Skeletal muscle cell (primary cell): ENCODE measurements at regions not wholly inside any gene's neighbourhood (a gene's known extent, or its start where the extent isn't known, plus 50 kb on each side); places are given as distances from the start of the nearest gene placed in this dataset.

Experiments used
- DNase-seq: peaks from one replicate; pipeline ENCODE4 v3.0.0-alpha.2; 2010; ENCODE audit warnings: low read depth
- H3K4me3 ChIP-seq: 2 replicates; pipeline ENCODE4 v1.5.1; 2011; ENCODE audit warnings: low read depth, mild to moderate bottlenecking, control low read depth, low read length, moderate library complexity

- no peak overlapping the region for H3K4me3 ChIP-seq
- no peak for DNase-seq
These were observed 210.0 kb downstream of the FOXO1 start for GRCh38 chr13:40456397-40456953.

- DNase-seq = no peak
- H3K4me3 ChIP-seq = no peak overlapping the region
These were observed 209.4 kb downstream of the FOXO1 start for GRCh38 chr13:40456979-40457553.

- DNase-seq = no peak
- H3K4me3 ChIP-seq = no peak overlapping the region
These were observed 208.3 kb downstream of the FOXO1 start for GRCh38 chr13:40457929-40458719.

- H3K4me3 ChIP-seq = no peak overlapping the region
- no peak for DNase-seq
These were observed 207.8 kb downstream of the FOXO1 start for GRCh38 chr13:40458720-40458990.

DNA sequence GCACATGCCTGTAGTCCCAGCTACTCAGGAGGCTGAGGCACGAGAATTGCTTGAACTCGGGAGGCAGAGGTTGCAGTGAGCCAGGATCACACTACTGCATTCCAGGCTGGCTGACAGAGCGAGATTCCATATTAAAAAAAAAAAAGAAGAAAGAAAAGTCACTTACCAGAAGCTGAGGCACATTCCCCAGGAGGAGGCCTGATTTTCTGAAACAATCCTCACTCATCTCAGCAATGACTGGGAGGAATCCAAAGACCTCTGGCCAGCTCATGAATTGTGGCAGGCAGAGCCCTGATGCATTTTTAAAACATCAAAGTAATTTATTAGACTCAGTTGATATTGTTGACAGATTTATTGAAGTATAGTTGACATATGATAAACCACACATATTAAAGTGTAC is 206.3 kb downstream of the FOXO1 start:
- no peak for DNase-seq
- H3K4me3 ChIP-seq = no peak overlapping the region

DNA sequence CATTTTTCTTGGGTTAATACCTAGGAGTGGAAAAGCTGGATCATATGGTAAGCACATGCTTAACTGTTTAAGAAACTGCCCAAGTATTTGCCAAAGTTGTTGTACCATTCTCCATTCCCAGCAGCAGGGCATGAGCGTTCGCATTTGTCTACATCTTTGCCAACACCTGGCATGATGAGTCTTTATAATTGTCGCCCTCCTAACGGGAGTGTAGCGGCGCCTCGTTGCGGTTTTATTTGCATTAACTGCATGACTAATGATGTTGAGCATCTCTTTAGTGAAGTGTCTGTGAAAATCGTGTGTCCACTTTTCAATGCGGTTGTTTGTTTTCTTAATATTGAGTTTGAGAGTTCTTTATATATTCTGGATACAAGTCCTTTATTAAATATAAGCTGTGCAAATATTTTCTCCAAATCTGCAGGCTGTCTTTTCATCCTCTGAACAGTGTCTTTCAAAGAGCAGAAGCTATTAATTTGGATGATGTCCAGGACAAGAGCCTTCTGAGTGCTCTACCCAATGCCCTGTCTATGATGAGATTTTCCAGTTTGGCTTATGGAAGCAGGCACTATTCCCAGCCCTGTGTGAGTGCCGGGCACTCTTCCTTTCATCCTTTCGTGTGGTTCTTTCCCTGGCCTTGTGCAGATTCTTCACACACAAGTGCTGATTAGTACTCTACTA is 202.0 kb downstream of the FOXO1 start:
- DNase-seq = no peak
- H3K4me3 ChIP-seq = no peak overlapping the region

GRCh38 chr13:40465015-40465390 is 201.4 kb downstream of the FOXO1 start:
- no peak for DNase-seq
- H3K4me3 ChIP-seq = no peak overlapping the region

DNA sequence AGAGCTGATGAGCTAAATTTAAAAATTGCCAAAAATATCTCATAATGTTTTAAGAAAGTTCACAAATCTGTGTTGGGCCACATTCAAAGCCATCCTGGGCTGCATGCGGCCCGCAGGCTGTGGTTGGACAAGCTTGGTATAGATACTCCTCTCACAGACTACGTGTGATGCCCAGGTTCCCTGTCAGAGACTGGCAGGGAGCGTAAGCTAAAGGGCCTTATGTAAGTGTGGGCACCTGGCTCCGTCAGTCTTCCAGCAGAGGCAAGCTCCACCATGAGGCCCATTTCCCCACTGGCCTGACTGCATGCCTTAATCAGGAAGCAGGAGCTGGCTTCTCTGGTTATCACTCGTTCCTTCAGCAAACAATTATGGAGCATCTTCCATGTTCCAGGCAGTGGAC is 200.2 kb downstream of the FOXO1 start:
- no peak overlapping the region for H3K4me3 ChIP-seq
- DNase-seq = no peak

- H3K4me3 ChIP-seq = no peak overlapping the region
- DNase-seq = no peak
These were observed 198.1 kb downstream of the FOXO1 start for GRCh38 chr13:40468227-40468838.

GRCh38 chr13:40469581-40470310 is 196.7 kb downstream of the FOXO1 start:
- no peak overlapping the region for H3K4me3 ChIP-seq
- DNase-seq = no peak

GRCh38 chr13:40470660-40471059 is 195.8 kb downstream of the FOXO1 start:
- no peak for DNase-seq
- H3K4me3 ChIP-seq = no peak overlapping the region

- H3K4me3 ChIP-seq = no peak overlapping the region
- DNase-seq = no peak
These were observed 195.4 kb downstream of the FOXO1 start for GRCh38 chr13:40471076-40471475.

GRCh38 chr13:40471911-40472310 is 194.5 kb downstream of the FOXO1 start:
- no peak for DNase-seq
- no peak overlapping the region for H3K4me3 ChIP-seq

GRCh38 chr13:40472427-40473220 is 193.8 kb downstream of the FOXO1 start:
- no peak overlapping the region for H3K4me3 ChIP-seq
- no peak for DNase-seq

DNA sequence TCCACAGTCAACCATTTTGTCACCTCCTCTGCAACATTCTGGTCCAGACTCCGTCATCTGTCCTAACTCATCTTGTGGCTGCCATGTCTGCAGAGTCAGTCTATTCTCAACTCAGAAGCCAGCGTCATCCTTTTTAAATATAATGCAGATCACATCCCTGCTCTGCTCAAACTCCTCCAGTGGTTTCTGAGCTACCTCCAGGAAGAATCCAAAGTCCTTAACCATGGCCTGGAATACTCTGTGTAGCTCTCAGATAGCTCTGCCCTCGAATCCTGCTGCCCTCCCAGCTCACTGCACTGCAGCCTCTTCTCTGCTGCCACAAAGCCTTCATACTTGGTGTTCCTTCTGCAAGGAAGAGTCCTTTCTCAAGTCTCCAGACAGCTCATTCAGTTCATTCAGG is 190.8 kb downstream of the FOXO1 start:
- no peak for DNase-seq
- H3K4me3 ChIP-seq = no peak overlapping the region

- no peak for DNase-seq
- H3K4me3 ChIP-seq = no peak overlapping the region
These were observed 190.1 kb downstream of the FOXO1 start for GRCh38 chr13:40476175-40476958.

DNA sequence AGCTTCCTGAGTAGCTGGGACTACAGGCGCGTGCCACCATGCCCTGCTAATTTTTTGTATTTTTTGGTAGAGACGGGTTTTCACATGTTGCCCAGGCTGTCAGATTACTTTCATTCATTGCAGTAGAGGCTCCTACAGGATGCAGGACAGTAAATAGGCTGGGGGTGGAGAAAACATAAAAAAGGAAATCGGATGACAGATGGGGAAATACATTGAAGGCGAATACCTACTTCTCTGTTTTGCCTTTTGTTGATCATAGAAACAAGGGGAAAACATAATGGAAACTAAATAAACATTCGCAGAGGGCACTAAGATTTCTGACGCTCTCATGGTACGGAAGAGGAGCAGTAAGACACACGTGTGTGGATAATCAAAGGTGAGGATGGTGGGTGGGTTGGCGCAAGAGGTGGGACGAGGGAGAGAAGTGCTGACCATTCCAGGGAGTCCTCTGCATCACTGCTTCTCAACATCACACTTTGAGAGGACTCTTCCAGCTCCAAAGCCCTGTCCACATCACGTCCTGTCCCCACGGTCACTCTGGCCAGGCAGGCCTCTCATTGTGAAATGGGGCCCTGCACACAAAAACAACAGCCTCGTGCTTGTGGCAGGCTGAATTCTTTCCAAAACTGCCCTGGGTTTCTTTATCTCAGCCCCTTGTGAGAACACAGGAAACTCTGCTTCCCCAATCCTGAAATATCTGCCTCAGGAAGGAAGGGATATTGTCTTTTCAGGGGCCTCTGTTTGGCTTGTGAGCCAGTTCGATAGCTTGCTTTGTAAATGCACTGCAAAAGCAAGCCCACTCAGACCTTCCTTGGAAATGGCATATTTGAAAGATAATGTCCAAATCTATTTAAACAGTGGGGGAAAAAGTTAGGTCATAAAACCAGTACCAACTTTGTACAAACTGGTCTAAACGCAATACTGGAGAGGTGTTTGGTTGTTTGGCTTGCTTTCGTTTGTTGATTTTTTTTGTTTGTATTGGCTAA is 188.5 kb downstream of the FOXO1 start:
- H3K4me3 ChIP-seq = no peak overlapping the region
- no peak for DNase-seq
